Gastroesophageal sphincter (tissue), 3 donors: ENCODE measurements at regions not wholly inside any gene's neighbourhood (a gene's known extent, or its start where the extent isn't known, plus 50 kb on each side); places are given as distances from the start of the nearest gene placed in this dataset.
"Not testable (repeated sequence)": the region's sequence is repeated elsewhere in the genome, so short reads cannot be mapped to it uniquely, and the experiment has no call there.

ENCODE experiments used
- EP300 ChIP-seq: sonication (generic); formaldehyde crosslinking; IDR thresholded peaks from one replicate; pipeline ENCODE4 v1.6.1; 2017; ENCODE audit warnings: antibody characterized with exemption, mild to moderate bottlenecking
- POLR2A ChIP-seq, 2 donors: fragments of 450-650 bp; IDR thresholded peaks; one replicate each; pipeline ENCODE4 v1.6.1; 2017; ENCODE audit warnings: antibody characterized with exemption in 2 of 2, mild to moderate bottlenecking in 2 of 2, moderate library complexity in 1 of 2
- POLR2AphosphoS5 ChIP-seq: sonication (generic); formaldehyde crosslinking; IDR thresholded peaks from one replicate; pipeline ENCODE4 v1.6.1; 2017; ENCODE audit warnings: antibody characterized with exemption
- TF ChIP-seq, protein P1 (sequence below), 4 experiments: fragments of 200-600 bp in 2 of 4; fragments of 450-650 bp in 2 of 4; sonication (generic) in 1 of 4; IDR thresholded peaks; one replicate each; pipeline ENCODE4 v1.5.1; 2017 to 2019; ENCODE audit warnings: antibody characterized with exemption in 4 of 4, mild to moderate bottlenecking in 2 of 4, moderate library complexity in 2 of 4

DNA sequence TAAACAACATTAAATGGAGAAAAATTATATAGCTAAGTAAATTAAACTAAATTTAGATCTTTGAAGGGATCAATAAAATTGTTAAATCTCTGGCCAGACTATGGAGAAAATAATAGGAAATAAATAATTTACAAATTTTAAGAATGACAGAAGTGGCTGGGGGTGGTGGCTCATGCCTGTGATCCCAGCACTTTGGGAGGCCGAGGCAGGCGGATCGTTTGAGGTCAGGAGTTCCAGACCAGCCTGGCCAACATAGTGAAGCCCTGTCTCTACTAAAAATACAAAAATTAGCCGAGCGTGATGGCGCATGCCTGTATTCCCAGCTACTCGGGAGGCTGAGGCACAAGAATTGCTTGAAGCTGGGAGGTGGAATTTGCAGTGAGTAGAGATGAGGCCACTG lies 58.6 kb upstream of the ANKRD20A1 start:
- TF ChIP-seq, protein P1, sequence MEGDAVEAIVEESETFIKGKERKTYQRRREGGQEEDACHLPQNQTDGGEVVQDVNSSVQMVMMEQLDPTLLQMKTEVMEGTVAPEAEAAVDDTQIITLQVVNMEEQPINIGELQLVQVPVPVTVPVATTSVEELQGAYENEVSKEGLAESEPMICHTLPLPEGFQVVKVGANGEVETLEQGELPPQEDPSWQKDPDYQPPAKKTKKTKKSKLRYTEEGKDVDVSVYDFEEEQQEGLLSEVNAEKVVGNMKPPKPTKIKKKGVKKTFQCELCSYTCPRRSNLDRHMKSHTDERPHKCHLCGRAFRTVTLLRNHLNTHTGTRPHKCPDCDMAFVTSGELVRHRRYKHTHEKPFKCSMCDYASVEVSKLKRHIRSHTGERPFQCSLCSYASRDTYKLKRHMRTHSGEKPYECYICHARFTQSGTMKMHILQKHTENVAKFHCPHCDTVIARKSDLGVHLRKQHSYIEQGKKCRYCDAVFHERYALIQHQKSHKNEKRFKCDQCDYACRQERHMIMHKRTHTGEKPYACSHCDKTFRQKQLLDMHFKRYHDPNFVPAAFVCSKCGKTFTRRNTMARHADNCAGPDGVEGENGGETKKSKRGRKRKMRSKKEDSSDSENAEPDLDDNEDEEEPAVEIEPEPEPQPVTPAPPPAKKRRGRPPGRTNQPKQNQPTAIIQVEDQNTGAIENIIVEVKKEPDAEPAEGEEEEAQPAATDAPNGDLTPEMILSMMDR (IDR thresholded peaks at IDR 0.05) = not testable (repeated sequence)
- not testable (repeated sequence) for TF ChIP-seq EP300; POLR2A (IDR thresholded peaks at IDR 0.05); POLR2AphosphoS5
